ENCODE measurements at regions not wholly inside any gene's neighbourhood (a gene's known extent, or its start where the extent isn't known, plus 50 kb on each side); places are given as distances from the start of the nearest gene placed in this dataset.

- no peak for DNase-seq
These were observed 188.6 kb upstream of the SH3BP4 start for GRCh38 chr2:234763002-234763873.

- DNase-seq, result no peak
These were observed 189.9 kb upstream of the SH3BP4 start for GRCh38 chr2:234761910-234762309.

GRCh38 chr2:234754126-234754525, 197.7 kb upstream of the SH3BP4 start:
- DNase-seq, result no peak

- DNase-seq, result no peak
These were observed 198.1 kb upstream of the SH3BP4 start for GRCh38 chr2:234753701-234754100.

- no peak for DNase-seq
These were observed 198.9 kb upstream of the SH3BP4 start for GRCh38 chr2:234752966-234753365.

GRCh38 chr2:234751275-234751973, 200.4 kb upstream of the SH3BP4 start:
- DNase-seq, result no peak

GRCh38 chr2:234747833-234748559, 203.8 kb upstream of the SH3BP4 start:
- DNase-seq, result no peak

- no peak for DNase-seq
These were observed 204.8 kb upstream of the SH3BP4 start for GRCh38 chr2:234747032-234747431.

GRCh38 chr2:234745347-234745746, 206.5 kb upstream of the SH3BP4 start:
- DNase-seq, result no peak

GRCh38 chr2:234741976-234742375, 209.8 kb upstream of the SH3BP4 start:
- no peak for DNase-seq

- DNase-seq, result no peak
These were observed 212.8 kb upstream of the SH3BP4 start for GRCh38 chr2:234739061-234739460.

- no peak for DNase-seq
These were observed 216.0 kb upstream of the SH3BP4 start for GRCh38 chr2:234735829-234736228.

GRCh38 chr2:234733795-234734600, 217.8 kb upstream of the SH3BP4 start:
- DNase-seq, result no peak

GRCh38 chr2:234733093-234733489, 218.7 kb upstream of the SH3BP4 start:
- DNase-seq, result no peak

GRCh38 chr2:234732404-234733092, 219.3 kb upstream of the SH3BP4 start:
- no peak for DNase-seq

- no peak for DNase-seq
These were observed 220.6 kb upstream of the SH3BP4 start for GRCh38 chr2:234731236-234731635.

- DNase-seq, result no peak
These were observed 221.7 kb upstream of the SH3BP4 start for GRCh38 chr2:234730066-234730640.

- no peak for DNase-seq
These were observed 226.1 kb upstream of the SH3BP4 start for GRCh38 chr2:234725528-234726264.

GRCh38 chr2:234724850-234725249, 227.0 kb upstream of the SH3BP4 start:
- DNase-seq, result no peak

- no peak for DNase-seq
These were observed 226.5 kb upstream of the ARL4C start for GRCh38 chr2:234723400-234723799.

GRCh38 chr2:234722176-234722575, 225.3 kb upstream of the ARL4C start:
- no peak for DNase-seq
